ENCODE measurements at regions not wholly inside any gene's neighbourhood (a gene's known extent, or its start where the extent isn't known, plus 50 kb on each side); places are given as distances from the start of the nearest gene placed in this dataset.
A peak's percentile ranks its signal among the peaks of the same experiment; 100 is the strongest.

DNA sequence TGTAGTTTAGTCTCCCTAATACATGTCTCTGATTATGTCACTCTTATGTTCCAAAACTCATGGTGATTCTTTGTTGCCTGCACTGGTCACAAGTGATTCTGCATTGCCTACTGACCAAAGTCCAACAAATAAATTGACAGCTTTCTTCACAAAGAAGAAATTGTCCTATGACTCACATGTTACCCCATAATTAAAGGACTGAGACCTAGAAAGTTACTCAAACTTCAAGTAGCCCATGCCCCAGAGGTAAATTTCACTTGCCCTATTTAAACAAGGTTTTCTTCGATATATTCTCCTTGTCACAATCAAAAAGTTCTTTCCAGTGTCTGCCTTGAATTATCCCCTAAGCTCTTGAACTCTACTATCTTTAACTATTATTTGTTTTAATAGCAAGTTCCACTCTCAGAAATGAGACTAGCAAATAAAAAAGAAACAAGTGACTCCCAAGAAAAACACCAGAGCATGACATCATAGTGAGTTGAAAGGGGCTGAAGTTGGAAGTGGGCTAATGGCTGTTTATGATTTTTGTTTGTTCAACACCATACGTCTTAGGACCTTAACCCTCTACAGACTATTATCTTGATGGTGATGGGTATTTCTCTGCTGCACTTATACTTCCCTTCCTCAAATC is 94.5 kb upstream of the BLID start:
- Histone ChIP-seq H3K27ac (no peak overlapping the region), H3K4me1 (replicated peaks in 1 of 2) (peaks cover 3 to 16% of the 10 kb centered on the region in 2 donors), H3K4me3 (no peak overlapping the region)
- peak in 4 of 8 experiments; percentile 9 to 57 (median 28) for ATAC-seq (replicated peaks in 6 of 8)
- 40 to 95% (median 80%) methylated on average over 1 to 2 of the region's 2 CpGs; no CpG with 5 or more reads in 3 of the 10 experiments for WGBS, 10 experiments
- in situ Hi-C loops (cut with MboI; ENCODE audit: low pct_unique_long_range_greater_than_20kb in 2 of 9, low sequenced_read_pairs in 9 of 9, unreplicated experiment in 9 of 9): loop anchor here in 8 of 9 experiments (10.0 to 25.0 kb wide), 3 partner anchors 294 to 548 kb away; no protein-coding TSS in a partner anchor

DNA sequence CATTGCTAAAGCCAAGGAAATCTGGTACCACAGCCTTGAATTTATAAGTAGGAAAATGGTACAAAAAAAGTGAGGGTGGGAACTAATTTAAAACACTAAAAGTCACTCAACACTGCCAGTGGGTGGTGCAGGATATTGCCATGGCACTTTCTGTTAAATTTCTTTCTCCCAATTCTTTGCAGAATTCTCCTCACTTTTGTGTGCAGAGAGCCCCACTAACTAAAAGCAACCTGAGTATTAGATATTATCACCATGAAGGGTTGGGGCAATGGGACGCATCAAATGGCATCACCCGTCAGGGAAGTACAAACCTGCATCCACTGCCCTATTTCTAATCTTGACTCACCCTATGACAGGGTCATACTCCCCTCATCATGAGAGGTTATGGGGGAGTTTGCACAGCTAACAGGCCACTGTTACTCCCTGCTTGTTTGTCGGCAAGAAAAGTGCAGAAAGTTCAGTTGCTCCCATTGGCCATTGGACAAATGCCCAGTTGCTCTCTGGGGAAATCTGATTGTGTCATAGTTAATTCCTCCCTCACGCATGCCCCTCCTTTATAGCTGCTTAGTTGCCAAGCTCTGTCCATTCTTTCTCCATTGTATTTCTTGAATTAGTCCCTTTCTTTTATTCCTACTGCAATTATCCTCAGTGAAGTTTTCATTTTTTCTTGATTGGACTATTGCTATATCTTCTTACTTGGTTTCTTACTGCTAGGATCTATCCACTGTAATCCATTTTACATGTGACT is 93.8 kb upstream of the BLID start:
- peak in 5 of 8 experiments; percentile 60 to 86 (median 64) for ATAC-seq (replicated peaks in 6 of 8)
- in situ Hi-C loops (cut with MboI; ENCODE audit: low pct_unique_long_range_greater_than_20kb in 2 of 9, low sequenced_read_pairs in 9 of 9, unreplicated experiment in 9 of 9): loop anchor here in 8 of 9 experiments (10.0 to 25.0 kb wide), 3 partner anchors 295 to 547 kb away; no protein-coding TSS in a partner anchor
- 33 to 100% (median 73%) methylated on average over 1 to 4 of the region's 4 CpGs for WGBS, 10 experiments
- Histone ChIP-seq H3K27ac (no peak overlapping the region), H3K4me3 (no peak overlapping the region), H3K4me1 (replicated peaks in 1 of 2) (peaks cover 3 to 13% of the 10 kb centered on the region in 2 donors)

DNA sequence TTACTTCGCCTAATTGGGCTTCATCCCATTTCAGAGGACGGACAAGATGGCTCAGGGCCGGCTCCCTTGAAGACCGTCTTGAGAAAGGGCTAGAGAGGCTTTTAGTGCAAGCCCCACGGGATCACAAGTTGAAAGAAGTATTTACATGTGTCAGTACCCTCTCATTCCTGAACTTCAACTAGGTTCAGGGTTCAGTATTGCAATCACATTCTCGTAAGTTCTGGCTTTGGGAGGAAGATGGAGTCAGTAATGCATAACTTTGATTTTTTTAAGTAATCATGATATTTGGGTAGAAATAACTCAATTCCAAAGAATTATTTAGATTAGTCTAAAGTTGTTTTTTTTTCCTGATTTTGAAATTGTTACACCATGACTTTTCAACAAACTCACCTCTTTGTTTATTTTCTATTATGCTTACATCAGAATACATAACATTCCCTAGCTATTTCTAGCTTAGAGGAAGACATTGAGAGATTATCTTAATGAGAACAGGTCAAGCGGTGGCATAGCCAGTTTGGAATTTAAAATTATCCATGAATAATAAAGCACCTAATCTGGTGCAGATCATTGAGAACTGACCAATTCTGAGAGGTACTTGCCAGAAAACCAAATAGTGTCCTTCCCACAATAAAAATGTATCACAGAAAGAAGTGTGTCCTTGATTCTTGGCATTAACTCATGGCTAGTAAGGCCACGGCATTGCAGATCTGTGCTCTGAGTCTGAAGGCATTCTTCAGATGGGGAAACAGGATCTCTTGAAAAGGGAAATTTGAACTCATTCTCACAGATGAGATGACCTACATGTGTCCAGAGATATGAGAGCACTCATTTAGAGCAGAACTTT is 92.1 kb upstream of the BLID start:
- Histone ChIP-seq H3K27ac (no peak overlapping the region), H3K4me1 (replicated peaks in 1 of 2) (peaks cover 3 to 19% of the 10 kb centered on the region in 2 donors), H3K4me3 (no peak overlapping the region)
- in situ Hi-C loops (cut with MboI; ENCODE audit: low pct_unique_long_range_greater_than_20kb in 2 of 9, low sequenced_read_pairs in 9 of 9, unreplicated experiment in 9 of 9): loop anchor here in 6 of 9 experiments (25.0 kb wide), 2 partner anchors 304 to 546 kb away; no protein-coding TSS in a partner anchor
- WGBS, 10 experiments: 19 to 100% (median 90%) methylated on average over 1 to 8 of the region's 8 CpGs
- ATAC-seq (replicated peaks in 6 of 8): no peak

DNA sequence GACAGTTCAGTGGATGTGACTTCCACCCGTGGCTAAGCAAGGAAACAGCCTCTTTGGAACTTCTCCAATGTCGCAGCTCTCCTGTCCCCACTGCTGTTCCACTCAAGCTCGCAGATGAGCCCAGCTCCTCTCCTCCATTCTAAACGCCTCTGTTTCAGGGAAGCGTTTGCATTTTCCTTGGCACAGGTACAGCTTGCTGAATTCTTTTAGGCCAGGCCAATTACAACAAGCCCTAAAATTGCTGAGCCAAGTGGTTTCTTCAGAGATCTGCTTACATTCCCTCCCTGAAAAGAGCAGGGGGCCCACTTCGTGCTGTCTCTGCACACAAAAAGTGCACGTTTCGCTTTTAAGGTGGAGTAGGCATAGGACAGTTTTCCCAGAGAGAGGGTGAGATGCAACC is 91.5 kb upstream of the BLID start:
- in situ Hi-C loops (cut with MboI; ENCODE audit: low pct_unique_long_range_greater_than_20kb in 2 of 9, low sequenced_read_pairs in 9 of 9, unreplicated experiment in 9 of 9): loop anchor here in 6 of 9 experiments (25.0 kb wide), 2 partner anchors 305 to 545 kb away; no protein-coding TSS in a partner anchor
- peak in 1 of 8 experiments; percentile 13 for ATAC-seq (replicated peaks in 6 of 8)
- WGBS, 10 experiments: 37 to 93% (median 90%) methylated on average over 1 to 5 of the region's 8 CpGs; no CpG with 5 or more reads in 5 of the 10 experiments

DNA sequence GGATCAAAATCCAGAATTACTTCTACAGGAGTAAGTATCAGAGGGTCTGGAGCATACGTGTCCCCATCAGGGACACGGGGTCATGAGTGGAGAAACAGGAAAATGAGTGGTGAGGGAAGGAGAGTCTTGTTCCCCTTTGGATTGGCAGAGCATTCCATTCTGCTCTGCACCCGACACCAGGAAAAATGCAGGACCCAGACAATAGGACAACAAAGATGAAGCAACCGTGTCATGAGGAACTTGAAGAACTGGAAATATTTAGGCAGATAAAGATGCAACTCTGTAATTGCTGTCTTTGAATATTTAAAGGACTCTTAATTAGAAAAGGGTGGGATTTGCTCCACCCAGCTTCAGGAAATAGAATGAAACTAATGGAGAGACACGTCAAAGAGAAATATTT is 89.0 kb upstream of the BLID start:
- Histone ChIP-seq H3K4me1 (replicated peaks in 1 of 2) (peaks cover 15 to 20% of the 10 kb centered on the region in 2 donors), H3K4me3 (no peak overlapping the region), H3K27ac (no peak overlapping the region)
- peak in 3 of 8 experiments; percentile 7 to 30 (median 17) for ATAC-seq (replicated peaks in 6 of 8)
- in situ Hi-C loops (cut with MboI; ENCODE audit: low pct_unique_long_range_greater_than_20kb in 2 of 9, low sequenced_read_pairs in 9 of 9, unreplicated experiment in 9 of 9): loop anchor here in 6 of 9 experiments (25.0 kb wide), 2 partner anchors 307 to 543 kb away; no protein-coding TSS in a partner anchor
- 14 to 93% (median 76%) methylated on average over 2 to 5 of the region's 5 CpGs; no CpG with 5 or more reads in 1 of the 10 experiments for WGBS, 10 experiments

More for the DNA sequence above, 91.5 kb upstream of the BLID start:
- Histone ChIP-seq H3K27ac (no peak overlapping the region), H3K4me1 (replicated peaks in 1 of 2) (peaks cover 3 to 25% of the 10 kb centered on the region in 2 donors), H3K4me3 (no peak overlapping the region)

DNA sequence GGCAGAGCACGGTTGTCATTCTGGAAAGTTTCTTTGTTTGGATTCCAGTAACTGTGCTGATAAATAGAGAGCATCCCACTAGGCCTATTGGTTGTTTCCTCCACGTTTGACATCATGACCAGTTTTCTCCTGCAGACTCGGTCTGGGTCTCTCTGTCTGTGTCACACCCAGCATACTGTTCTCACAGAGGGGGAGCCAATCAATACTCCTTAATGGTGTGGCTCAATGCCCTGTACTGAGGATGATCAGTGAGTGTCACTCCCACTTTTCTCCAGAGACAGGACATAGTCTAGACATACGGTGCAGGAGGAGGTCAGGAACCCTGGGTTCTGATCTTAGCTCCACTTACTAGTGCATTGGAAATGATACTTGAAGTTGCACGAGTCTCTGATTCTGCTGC is 88.2 kb upstream of the BLID start:
- no peak overlapping the region for H3K4me3 ChIP-seq
- no peak for ATAC-seq (replicated peaks in 6 of 8)
- WGBS, 10 experiments: 46 to 100% (median 80%) methylated on average over 1 to 5 of the region's 5 CpGs; no CpG with 5 or more reads in 3 of the 10 experiments
- H3K27ac ChIP-seq: no peak overlapping the region
- H3K4me1 ChIP-seq (replicated peaks in 1 of 2): peaks cover 16 to 19% of the 10 kb centered on the region in 2 donors
- in situ Hi-C loops (cut with MboI; ENCODE audit: low pct_unique_long_range_greater_than_20kb in 2 of 9, low sequenced_read_pairs in 9 of 9, unreplicated experiment in 9 of 9): loop anchor here in 6 of 9 experiments (25.0 kb wide), 2 partner anchors 308 to 542 kb away; no protein-coding TSS in a partner anchor

DNA sequence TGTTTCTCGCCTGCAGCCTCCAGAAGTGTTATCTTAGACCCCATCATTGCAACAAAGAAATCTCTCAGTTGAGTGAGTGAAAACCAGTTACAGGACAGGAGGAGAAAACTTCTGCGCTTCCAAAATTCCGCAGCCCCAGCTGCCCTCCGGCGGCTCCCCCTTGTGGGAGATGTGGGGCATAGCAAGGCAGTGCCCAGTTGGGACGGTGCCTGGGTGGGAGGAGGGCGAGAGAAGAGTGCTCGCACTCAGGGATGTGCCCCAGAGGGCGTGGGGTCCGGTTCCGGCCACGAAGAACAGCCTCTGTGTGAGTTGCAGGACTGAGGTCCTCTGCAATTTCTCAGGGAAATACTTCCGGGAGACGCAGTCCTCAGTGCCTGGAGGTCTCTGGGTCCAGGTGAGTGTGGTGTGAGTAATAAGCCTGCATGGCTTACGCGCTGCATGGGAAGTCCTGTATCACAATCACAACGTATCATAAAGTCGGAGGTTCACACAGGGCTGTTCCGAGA is 87.0 kb upstream of the BLID start:
- peak; percentile 71 to 90 (median 86) for ATAC-seq (replicated peaks in 6 of 8)
- H3K27ac ChIP-seq: no peak overlapping the region
- in situ Hi-C loops (cut with MboI; ENCODE audit: low pct_unique_long_range_greater_than_20kb in 2 of 9, low sequenced_read_pairs in 9 of 9, unreplicated experiment in 9 of 9): loop anchor here in 6 of 9 experiments (25.0 kb wide), 2 partner anchors 309 to 541 kb away; no protein-coding TSS in a partner anchor
- H3K4me1 ChIP-seq (replicated peaks in 1 of 2): peaks cover 16 to 19% of the 10 kb centered on the region in 2 donors
- H3K4me3 ChIP-seq: no peak overlapping the region
- 7 to 80% (median 37%) methylated on average over 1 to 7 of the region's 19 CpGs; no CpG with 5 or more reads in 3 of the 10 experiments for WGBS, 10 experiments

DNA sequence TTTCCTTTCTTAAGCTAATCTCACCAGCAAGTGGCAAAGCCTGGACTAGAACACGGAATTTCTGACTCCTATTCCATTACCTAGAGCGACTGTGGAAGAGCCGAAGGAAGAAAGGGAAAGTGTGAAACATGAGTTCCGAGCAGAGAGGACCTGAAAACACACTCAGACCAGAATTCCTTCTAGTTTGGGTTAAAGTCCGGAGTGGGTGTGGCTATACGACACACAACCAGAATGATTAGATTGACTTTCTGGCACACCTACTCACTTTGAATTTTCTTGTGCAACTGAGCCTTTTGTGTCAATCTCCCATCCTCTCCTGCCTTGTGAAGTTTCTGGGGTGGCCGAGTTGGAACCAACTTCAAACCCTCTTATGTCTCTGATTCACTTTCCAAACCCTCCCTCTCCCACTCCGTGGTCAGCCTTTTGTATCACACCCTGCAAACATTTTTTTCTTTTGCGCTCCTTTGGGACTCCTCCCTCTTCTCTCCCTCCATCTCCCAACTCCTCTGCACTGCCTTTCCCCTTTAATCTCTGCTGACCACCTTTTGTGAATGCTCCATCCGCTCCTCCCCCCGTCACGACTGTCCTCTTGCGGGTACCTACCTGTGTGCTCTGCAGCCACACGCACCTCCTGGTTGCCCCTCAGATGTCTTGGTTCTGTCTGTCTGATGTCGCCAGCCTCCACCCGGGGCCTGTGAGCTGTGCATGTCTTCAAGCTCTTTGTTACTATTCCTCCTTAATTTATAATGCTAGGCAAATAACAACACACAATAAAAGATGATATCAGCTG is 86.3 kb upstream of the BLID start:
- 3 to 100% (median 84%) methylated on average over 2 to 15 of the region's 16 CpGs; no CpG with 5 or more reads in 1 of the 10 experiments for WGBS, 10 experiments
- in situ Hi-C loops (cut with MboI; ENCODE audit: low pct_unique_long_range_greater_than_20kb in 2 of 9, low sequenced_read_pairs in 9 of 9, unreplicated experiment in 9 of 9): loop anchor here in 6 of 9 experiments (25.0 kb wide), 2 partner anchors 310 to 540 kb away; no protein-coding TSS in a partner anchor
- H3K27ac ChIP-seq: no peak overlapping the region
- peak; percentile 20 to 69 (median 52) for ATAC-seq (replicated peaks in 6 of 8)
- H3K4me1 ChIP-seq (replicated peaks in 1 of 2): peaks cover 13 to 19% of the 10 kb centered on the region in 2 donors
- H3K4me3 ChIP-seq: no peak overlapping the region

DNA sequence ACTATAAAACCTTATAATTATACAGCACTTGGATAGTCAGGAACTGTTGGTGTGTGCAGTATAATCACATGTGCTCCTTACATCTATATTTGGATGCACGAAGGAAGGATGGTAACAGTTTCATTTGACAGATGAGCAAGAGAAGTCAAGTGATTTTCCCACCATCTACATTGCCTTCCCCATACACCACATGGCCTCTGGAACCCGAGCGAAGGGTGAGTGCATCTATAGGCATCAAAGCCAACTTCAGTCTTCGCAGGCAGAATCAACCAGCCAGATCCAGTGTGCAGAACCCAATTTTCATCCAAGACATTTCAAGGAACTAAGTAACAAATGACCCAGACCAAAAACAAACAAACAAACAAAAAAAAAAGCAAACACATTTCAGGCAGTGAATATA is 85.1 kb upstream of the BLID start:
- peaks cover 13 to 19% of the 10 kb centered on the region in 2 donors for H3K4me1 ChIP-seq (replicated peaks in 1 of 2)
- no peak overlapping the region for H3K4me3 ChIP-seq
- 38 to 100% (median 88%) methylated on average over 1 to 4 of the region's 4 CpGs; no CpG with 5 or more reads in 5 of the 10 experiments for WGBS, 10 experiments
- no peak overlapping the region for H3K27ac ChIP-seq
- in situ Hi-C loops (cut with MboI; ENCODE audit: low pct_unique_long_range_greater_than_20kb in 2 of 9, low sequenced_read_pairs in 9 of 9, unreplicated experiment in 9 of 9): loop anchor here in 6 of 9 experiments (25.0 kb wide), 2 partner anchors 311 to 539 kb away; no protein-coding TSS in a partner anchor
- ATAC-seq (replicated peaks in 6 of 8): no peak

DNA sequence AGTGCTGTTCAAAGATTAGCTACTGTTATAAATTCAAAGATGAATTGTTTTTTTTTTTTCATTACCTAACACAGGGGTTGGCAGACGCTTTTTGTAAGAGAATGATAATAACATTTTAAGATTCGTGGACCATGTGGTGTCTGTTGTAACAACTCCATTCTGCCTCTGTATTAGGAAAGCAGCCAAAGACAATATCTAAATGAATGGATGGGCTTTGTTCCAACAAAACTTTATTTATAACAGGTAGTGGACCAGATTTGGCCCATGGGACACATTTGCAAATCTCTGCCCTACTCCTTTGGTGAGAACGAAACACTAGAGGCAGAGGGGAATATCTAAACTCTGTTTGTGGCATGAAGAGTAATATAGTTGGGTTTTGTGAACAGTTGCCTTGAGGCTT is 83.6 kb upstream of the BLID start:
- H3K27ac ChIP-seq: no peak overlapping the region
- no peak overlapping the region for H3K4me3 ChIP-seq
- in situ Hi-C loops (cut with MboI; ENCODE audit: low pct_unique_long_range_greater_than_20kb in 2 of 9, low sequenced_read_pairs in 9 of 9, unreplicated experiment in 9 of 9): loop anchor here in 7 of 9 experiments (25.0 kb wide), 2 partner anchors 313 to 537 kb away; no protein-coding TSS in a partner anchor
- WGBS, 10 experiments: 76 to 100% (median 92%) methylated on average over 1 to 3 of the region's 3 CpGs; no CpG with 5 or more reads in 1 of the 10 experiments
- peaks cover 13 to 19% of the 10 kb centered on the region in 2 donors for H3K4me1 ChIP-seq (replicated peaks in 1 of 2)
- no peak for ATAC-seq (replicated peaks in 6 of 8)

DNA sequence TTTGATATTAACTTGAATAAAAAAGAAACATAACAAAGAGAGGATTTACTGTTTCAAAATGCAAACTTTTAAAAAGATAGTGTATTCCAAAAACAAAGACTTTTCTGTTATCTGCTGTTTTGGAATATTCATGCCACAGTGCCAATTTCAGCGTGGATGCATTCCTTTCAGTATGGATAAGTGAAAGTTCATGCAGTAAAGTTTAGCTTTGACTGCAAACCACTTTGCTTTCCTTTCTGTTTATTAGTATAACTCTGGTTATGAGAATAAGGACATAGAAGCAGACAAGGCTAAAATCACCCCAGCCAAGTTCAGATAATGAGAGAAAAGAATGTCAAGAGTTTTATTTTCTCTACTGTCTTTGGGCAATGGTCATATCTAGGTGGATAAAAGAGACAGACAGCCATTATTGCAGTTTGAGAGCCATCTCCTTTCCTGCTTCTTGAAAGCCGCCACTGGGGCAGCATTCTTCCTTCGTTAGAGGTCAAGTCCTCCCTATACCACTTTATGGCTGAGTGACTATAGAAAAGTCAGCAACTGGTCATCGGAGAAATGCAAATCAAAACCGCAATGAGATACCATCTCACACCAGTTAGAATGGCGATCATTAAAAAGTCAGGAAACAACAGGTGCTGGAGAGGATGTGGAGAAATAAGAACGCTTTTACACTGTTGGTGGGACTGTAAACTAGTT is 82.4 kb upstream of the BLID start:
- 57 to 100% (median 81%) methylated on average over 1 to 6 of the region's 7 CpGs; no CpG with 5 or more reads in 1 of the 10 experiments for WGBS, 10 experiments
- no peak overlapping the region for H3K27ac ChIP-seq
- peaks cover 9 to 19% of the 10 kb centered on the region in 2 donors for H3K4me1 ChIP-seq (replicated peaks in 1 of 2)
- no peak for ATAC-seq (replicated peaks in 6 of 8)
- in situ Hi-C loops (cut with MboI; ENCODE audit: low pct_unique_long_range_greater_than_20kb in 2 of 9, low sequenced_read_pairs in 9 of 9, unreplicated experiment in 9 of 9): loop anchor here in 1 of 9 experiments (25.0 kb wide), 1 partner anchor 536 kb away; no protein-coding TSS in a partner anchor
- H3K4me3 ChIP-seq: no peak overlapping the region
